H1 (cell line): ENCODE measurements at regions not wholly inside any gene's neighbourhood (a gene's known extent, or its start where the extent isn't known, plus 50 kb on each side); places are given as distances from the start of the nearest gene placed in this dataset.

ENCODE experiments used
- CTCF ChIA-PET: fragments of 300-600 bp; sonication (Branson Sonifier 250); formaldehyde crosslinking; loops from one replicate; lab custom pipeline; 2021; ENCODE audit not compliant: partially characterized antibody; lab: Charles Lee
- POLR2A ChIA-PET: fragments of 300-600 bp; sonication (Branson Sonifier 250); formaldehyde crosslinking; loops from one replicate; lab custom pipeline; 2021; ENCODE audit warnings: inconsistent platforms; ENCODE audit not compliant: partially characterized antibody; lab: Charles Lee
- DNase-seq, 2 experiments: peaks; one replicate each; pipeline versions ENCODE4 v3.0.0 to v3.0.0-alpha.2; 2010 to 2022; ENCODE audit warnings: low spot score in 2 of 2, low read depth in 1 of 2, mixed read lengths in 1 of 2
- FAIRE-seq: peaks from 2 replicates; lab custom pipeline; 2011; peaks lifted over from hg19 to GRCh38; lab: Jason Lieb, UNC
- H2AFZ ChIP-seq: 2 replicates; pipeline ENCODE4 v1.8.1; 2012; ENCODE audit warnings: low read length, inconsistent platforms
- H2AK5ac ChIP-seq: 2 replicates; pipeline ENCODE4 v1.6.1; 2013; ENCODE audit warnings: low read depth, low read length
- H2BK120ac ChIP-seq: replicated peaks from 2 replicates; pipeline ENCODE3; 2013; ENCODE audit warnings: low read depth, low read length, inconsistent platforms
- H2BK12ac ChIP-seq: 2 replicates; pipeline ENCODE4 v1.6.1; 2013; ENCODE audit warnings: low read depth, low read length
- H2BK15ac ChIP-seq: 2 replicates; pipeline ENCODE4 v1.6.1; 2013; ENCODE audit warnings: low read length
- H2BK20ac ChIP-seq: 2 replicates; pipeline ENCODE4 v1.6.1; 2013; ENCODE audit warnings: low read length
- H2BK5ac ChIP-seq: 2 replicates; pipeline ENCODE4 v1.6.1; 2013; ENCODE audit warnings: low read depth, low read length
- H3K14ac ChIP-seq: 2 replicates; pipeline ENCODE4 v1.6.1; 2013; ENCODE audit warnings: inconsistent platforms; ENCODE audit not compliant: insufficient read length
- H3K18ac ChIP-seq: 2 replicates; pipeline ENCODE4 v1.6.1; 2013; ENCODE audit warnings: low read length; ENCODE audit errors: extremely low read depth
- H3K23ac ChIP-seq: 2 replicates; pipeline ENCODE4 v1.6.1; 2013; ENCODE audit warnings: inconsistent platforms; ENCODE audit not compliant: insufficient read length
- H3K23me2 ChIP-seq: 2 replicates; pipeline ENCODE4 v1.6.1; 2013; ENCODE audit warnings: low read depth, low read length
- H3K27ac ChIP-seq: 2 replicates; pipeline ENCODE4 v1.6.1; 2011; ENCODE audit warnings: low read depth, low read length, inconsistent platforms
- H3K27me3 ChIP-seq, 4 experiments: replicated peaks in 1 of 4; 1 replicate in 1 of 4; 2 replicates in 3 of 4; pipeline versions ENCODE4 v1.6.1 to v1.8.1; 2011 to 2013; ENCODE audit warnings: low read length in 3 of 4, mild to moderate bottlenecking in 3 of 4, inconsistent platforms in 2 of 4, mixed read lengths in 2 of 4, moderate library complexity in 1 of 4; ENCODE audit not compliant: control insufficient read depth in 3 of 4, insufficient read depth in 3 of 4; ENCODE audit errors: extremely low read depth in 1 of 4
- H3K36me3 ChIP-seq, 4 experiments: 2 replicates each; pipeline versions ENCODE4 v1.6.1 to v1.8.1; 2011 to 2013; ENCODE audit warnings: mild to moderate bottlenecking in 4 of 4, low read length in 3 of 4, moderate library complexity in 2 of 4, control low read depth in 1 of 4, inconsistent platforms in 1 of 4; ENCODE audit not compliant: insufficient read depth in 4 of 4, control insufficient read depth in 2 of 4
- H3K4ac ChIP-seq: replicated peaks from 2 replicates; pipeline ENCODE3; 2013; ENCODE audit warnings: low read length, low read depth, mixed read lengths, inconsistent platforms; ENCODE audit not compliant: insufficient read length
- H3K4me1 ChIP-seq, 4 experiments: replicated peaks in 1 of 4; 1 replicate in 1 of 4; 2 replicates in 3 of 4; pipeline versions ENCODE4 v1.6.1 to v1.8.1; 2011 to 2013; ENCODE audit warnings: low read length in 3 of 4, inconsistent platforms in 2 of 4, mixed read lengths in 1 of 4; ENCODE audit not compliant: insufficient read depth in 4 of 4, control insufficient read depth in 3 of 4
- H3K4me2 ChIP-seq, 2 experiments: 2 replicates each; pipeline versions ENCODE4 v1.6.1 to v1.8.1; 2011 to 2013; ENCODE audit warnings: low read depth in 2 of 2, low read length in 2 of 2, control low read depth in 1 of 2, inconsistent platforms in 1 of 2, mild to moderate bottlenecking in 1 of 2; ENCODE audit not compliant: insufficient read depth in 1 of 2
- H3K4me3 ChIP-seq, 4 experiments: fragments of 200-600, 300-600 bp in 1 of 4; sonication (generic), shearing (Covaris generic), sonication (Bioruptor Twin) in 1 of 4; 2 replicates each; pipeline versions ENCODE4 v1.5.1 to v1.8.1; 2011 to 2016; ENCODE audit warnings: low read length in 4 of 4, low read depth in 3 of 4, control low read depth in 2 of 4, inconsistent platforms in 2 of 4, mild to moderate bottlenecking in 2 of 4, mixed read lengths in 1 of 4, moderate library complexity in 1 of 4; ENCODE audit not compliant: insufficient read depth in 2 of 4; ENCODE audit errors: extremely low read depth in 1 of 4
- H3K56ac ChIP-seq: replicated peaks from 2 replicates; pipeline ENCODE3; 2013; ENCODE audit warnings: low read depth, mild to moderate bottlenecking, mixed read lengths, low read length, inconsistent platforms; ENCODE audit not compliant: insufficient read length
- H3K79me1 ChIP-seq: 2 replicates; pipeline ENCODE4 v1.6.1; 2013; ENCODE audit warnings: low read depth, low read length, control low read depth
- H3K79me2 ChIP-seq, 2 experiments: 2 replicates each; pipeline versions ENCODE4 v1.6.1 to v1.8.1; 2012 to 2013; ENCODE audit warnings: low read length in 2 of 2, mild to moderate bottlenecking in 2 of 2, inconsistent platforms in 1 of 2; ENCODE audit not compliant: insufficient read depth in 2 of 2, control insufficient read depth in 1 of 2
- H3K9ac ChIP-seq, 4 experiments: replicated peaks in 1 of 4; 1 replicate in 1 of 4; 2 replicates in 3 of 4; pipeline versions ENCODE4 v1.6.1 to v1.8.1; 2011 to 2013; ENCODE audit warnings: low read depth in 3 of 4, low read length in 3 of 4, control low read depth in 2 of 4, mild to moderate bottlenecking in 2 of 4, moderate library complexity in 2 of 4, inconsistent platforms in 1 of 4; ENCODE audit errors: extremely low read depth in 1 of 4
- H3K9me3 ChIP-seq, 2 experiments: 2 replicates each; pipeline versions ENCODE4 v1.6.1 to v1.8.1; 2012 to 2013; ENCODE audit warnings: mild to moderate bottlenecking in 2 of 2, moderate library complexity in 2 of 2, control low read depth in 1 of 2, inconsistent platforms in 1 of 2, low read depth in 1 of 2, low read length in 1 of 2, mixed read lengths in 1 of 2; ENCODE audit not compliant: insufficient read depth in 2 of 2
- H4K20me1 ChIP-seq, 2 experiments: replicated peaks in 1 of 2; 2 replicates each; pipeline versions ENCODE3 to v1.8.1; 2011 to 2013; ENCODE audit warnings: inconsistent platforms in 2 of 2, low read length in 2 of 2, mild to moderate bottlenecking in 1 of 2; ENCODE audit not compliant: insufficient read depth in 2 of 2, control insufficient read depth in 1 of 2
- H4K5ac ChIP-seq: 2 replicates; pipeline ENCODE4 v1.6.1; 2013; ENCODE audit warnings: low read length, low read depth, mixed read lengths, inconsistent platforms; ENCODE audit not compliant: insufficient read length
- H4K8ac ChIP-seq: 2 replicates; pipeline ENCODE4 v1.8.0; 2013; ENCODE audit warnings: mild to moderate bottlenecking, moderate library complexity, low read length, inconsistent platforms; ENCODE audit not compliant: insufficient read depth; ENCODE audit errors: extremely low read depth
- H4K91ac ChIP-seq: replicated peaks from 2 replicates; pipeline ENCODE3; 2013; ENCODE audit warnings: low read length, mixed read lengths, inconsistent platforms; ENCODE audit not compliant: insufficient read length
- BRCA1 ChIP-seq: IDR thresholded peaks from 2 replicates; pipeline ENCODE4 v1.6.1; 2012; ENCODE audit warnings: low read depth, low read length, improper control_type of control experiment
- CBX5 ChIP-seq: fragments of 300-800, 300-1000 bp; sonication (generic); IDR thresholded peaks from 2 replicates; pipeline ENCODE4 v1.7.1; 2016; ENCODE audit warnings: antibody characterized with exemption, low read length, low read depth
- CREB1 ChIP-seq: IDR thresholded peaks from 2 replicates; pipeline ENCODE4 v1.6.1; 2012; ENCODE audit warnings: inconsistent platforms
- E2F6 ChIP-seq: IDR thresholded peaks from 2 replicates; pipeline ENCODE4 v1.6.1; 2012; ENCODE audit warnings: inconsistent platforms
- EP300 ChIP-seq, 2 experiments: IDR thresholded peaks; 1 replicate in 1 of 2; 2 replicates in 1 of 2; pipeline ENCODE4 v1.6.1; 2011 to 2012; ENCODE audit warnings: low read depth in 2 of 2, low read length in 2 of 2, mild to moderate bottlenecking in 2 of 2, borderline replicate concordance in 1 of 2, inconsistent platforms in 1 of 2, moderate library complexity in 1 of 2
- EZH2 ChIP-seq: fragments of 200-600 bp; sonication (generic); IDR thresholded peaks from 2 replicates; pipeline ENCODE4 v1.7.1; 2012; ENCODE audit warnings: low read depth, mild to moderate bottlenecking, moderate library complexity, low read length, inconsistent platforms; ENCODE audit not compliant: severe bottlenecking
- FOSL1 ChIP-seq: IDR thresholded peaks from 2 replicates; pipeline ENCODE4 v1.6.1; 2011; ENCODE audit warnings: mild to moderate bottlenecking, low read depth, low read length, moderate library complexity; ENCODE audit not compliant: insufficient read depth
- GABPA ChIP-seq: IDR thresholded peaks from 2 replicates; pipeline ENCODE4 v1.6.1; 2011; ENCODE audit warnings: mild to moderate bottlenecking, low read length, moderate library complexity, borderline replicate concordance; ENCODE audit not compliant: insufficient read depth
- KDM4A ChIP-seq: IDR thresholded peaks from one replicate; pipeline ENCODE4 v1.7.1; 2012; ENCODE audit warnings: low read depth, mild to moderate bottlenecking, moderate library complexity, low read length, inconsistent platforms; ENCODE audit not compliant: severe bottlenecking
- POLR2A ChIP-seq, 2 experiments: IDR thresholded peaks; 1 replicate in 1 of 2; 2 replicates in 1 of 2; pipeline ENCODE4 v1.6.1; 2011; ENCODE audit warnings: low read depth in 2 of 2, low read length in 2 of 2, mild to moderate bottlenecking in 2 of 2; ENCODE audit errors: control extremely low read depth in 1 of 2
- POLR2AphosphoS5 ChIP-seq: IDR thresholded peaks from 2 replicates; pipeline ENCODE4 v1.6.1; 2011; ENCODE audit warnings: low read depth, low read length
- POU5F1 ChIP-seq: IDR thresholded peaks from 2 replicates; pipeline ENCODE4 v1.6.1; 2011; ENCODE audit warnings: low read depth, mild to moderate bottlenecking, low read length, moderate library complexity
- RFX5 ChIP-seq: IDR thresholded peaks from 2 replicates; pipeline ENCODE4 v1.6.1; 2011; ENCODE audit warnings: low read depth, low read length, improper control_type of control experiment, borderline replicate concordance
- SIN3A ChIP-seq, 2 experiments: IDR thresholded peaks in 1 of 2; conservative IDR thresholded peaks in 1 of 2; 2 replicates each; pipeline ENCODE4 v1.6.1; 2011 to 2012; ENCODE audit warnings: low read length in 2 of 2, improper control_type of control experiment in 1 of 2, low read depth in 1 of 2, mild to moderate bottlenecking in 1 of 2
- SIRT6 ChIP-seq: IDR thresholded peaks from one replicate; pipeline ENCODE4 v1.7.1; 2012; ENCODE audit warnings: low read length, inconsistent platforms
- SP2 ChIP-seq: IDR thresholded peaks from 2 replicates; pipeline ENCODE4 v1.6.1; 2012; ENCODE audit warnings: mild to moderate bottlenecking, low read length, inconsistent platforms
- WGBS, 2 experiments: shearing (Covaris generic) in 1 of 2; methylation state at CpG; one replicate each; pipeline versions ENCODE4 v1.1.6 to v1.1.7; 2013 to 2015; ENCODE audit warnings: low lambda C conversion rate in 2 of 2, mixed read lengths in 2 of 2, inconsistent platforms in 1 of 2, low coverage in 1 of 2, missing lambda C conversion rate in 1 of 2; ENCODE audit not compliant: insufficient replicate concordance in 2 of 2, insufficient coverage in 1 of 2, insufficient read length in 1 of 2; ENCODE audit errors: extremely low coverage in 1 of 2, missing lambda C conversion rate in 1 of 2; 5-methylcytosine and 5-hydroxymethylcytosine counted together

GRCh38 chr6:146872426-146872785 lies 273.6 kb downstream of the ADGB start:
- 91% methylated on average over 1 of the region's 1 CpG; no CpG with 5 or more reads in 1 of the 2 experiments for WGBS, 2 experiments
- no peaks in the 10 kb centered on the region for H3K9me3 ChIP-seq
- H2AFZ ChIP-seq = no peak overlapping the region
- DNase-seq (no peak), FAIRE-seq (no peak)
- no peak overlapping the region for H2BK15ac ChIP-seq
- no peak overlapping the region for H2BK20ac ChIP-seq
- H3K56ac ChIP-seq = no peak overlapping the region
- no peak overlapping the region for H3K18ac ChIP-seq
- H2BK5ac ChIP-seq = no peak overlapping the region
- no peak overlapping the region for H3K4ac ChIP-seq
- no peak overlapping the region for H2BK120ac ChIP-seq
- H2BK12ac ChIP-seq = no peak overlapping the region
- no peak overlapping the region for H2AK5ac ChIP-seq
- H3K27ac ChIP-seq = no peak overlapping the region
- no peak overlapping the region for H3K9ac ChIP-seq
- H4K5ac ChIP-seq = no peak overlapping the region
- no peaks in the 10 kb centered on the region for H3K79me2 ChIP-seq
- no peak overlapping the region for H4K91ac ChIP-seq
- H3K36me3 ChIP-seq = no peaks in the 10 kb centered on the region
- H3K23me2 ChIP-seq = no peaks in the 10 kb centered on the region
- no peaks in the 10 kb centered on the region for H3K4me1 ChIP-seq
- no peak overlapping the region for H3K23ac ChIP-seq
- H3K4me2 ChIP-seq = no peak overlapping the region
- no peak overlapping the region for H4K8ac ChIP-seq
- CTCF ChIA-PET = no interaction called here
- POLR2A ChIA-PET = no interaction called here
- H4K20me1 ChIP-seq = no peaks in the 10 kb centered on the region
- no peak overlapping the region for H3K14ac ChIP-seq
- H3K79me1 ChIP-seq = no peaks in the 10 kb centered on the region
- no peaks in the 10 kb centered on the region for H3K27me3 ChIP-seq
- H3K4me3 ChIP-seq = no peak overlapping the region
- TF ChIP-seq SIN3A (conservative IDR thresholded peaks at IDR 0.05 in 1 of 2, IDR thresholded peaks at IDR 0.05 in 1 of 2; ENCODE audit: low read depth in 1 of 2, low read length in 2 of 2) (no peak), POU5F1 (no peak), SIRT6 (no peak), POLR2AphosphoS5 (no peak), BRCA1 (no peak), RFX5 (no peak), GABPA (no peak), CREB1 (no peak), SP2 (no peak), POLR2A (IDR thresholded peaks at IDR 0.05; ENCODE audit: control extremely low read depth in 1 of 2, low read depth in 2 of 2, low read length in 2 of 2) (no peak), E2F6 (no peak), CBX5 (no peak), EP300 (IDR thresholded peaks at IDR 0.05; ENCODE audit: borderline replicate concordance in 1 of 2, low read depth in 2 of 2, low read length in 2 of 2) (no peak), FOSL1 (no peak), KDM4A (no peak), EZH2 (no peak)
